GM11168 (cell line): ENCODE measurements at regions not wholly inside any gene's neighbourhood (a gene's known extent, or its start where the extent isn't known, plus 50 kb on each side); places are given as distances from the start of the nearest gene placed in this dataset.

Experiments used
- in situ Hi-C: fragments of 300-500 bp; cut with MboI; formaldehyde crosslinking; loops from one replicate; pipeline ENCODE4 v1.12.0; 2022; ENCODE audit warnings: low sequenced_read_pairs; ENCODE audit not compliant: unreplicated experiment

DNA sequence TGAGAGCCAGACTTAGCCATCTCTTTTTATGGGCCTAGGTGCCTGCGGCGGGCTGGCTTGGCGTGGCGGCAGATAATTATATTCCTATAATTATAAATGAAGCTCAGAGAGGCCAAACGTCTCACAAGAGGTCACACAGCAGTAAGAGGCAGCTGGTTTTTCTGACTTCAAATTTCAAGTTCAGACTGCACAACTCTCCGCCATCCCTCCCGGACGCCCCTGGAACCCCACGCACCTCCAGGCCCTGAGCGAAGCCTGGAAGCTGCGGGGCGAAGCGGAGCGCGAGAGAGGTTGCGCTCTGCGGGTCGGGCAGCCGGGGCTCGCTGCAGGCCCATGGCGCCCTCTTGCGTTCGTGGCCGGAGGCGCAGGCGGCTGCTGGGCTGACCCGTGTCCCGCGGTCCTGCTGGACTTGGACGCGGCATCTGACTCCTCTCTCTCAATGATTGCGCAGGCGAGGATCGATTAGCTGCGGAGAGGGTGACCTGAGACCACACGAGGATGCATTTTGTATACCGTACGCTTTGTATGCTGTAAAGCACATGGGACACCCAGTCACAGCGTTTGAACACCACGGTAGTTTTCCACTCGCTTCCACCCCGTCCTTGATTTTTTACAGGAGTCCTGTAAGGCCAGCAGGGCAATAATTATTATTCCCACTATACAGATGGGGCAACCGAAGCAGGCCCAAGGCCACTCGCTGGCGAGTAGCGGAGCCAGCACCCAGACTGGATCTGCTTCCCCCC lies 272.7 kb downstream of the FOXD2 start:
- in situ Hi-C loops: loop anchor here (25.0 kb wide), 1 partner anchor 523 kb away; the partner anchor contains the start of gene PDZK1IP1
